Adrenal gland (tissue), 5 donors: ENCODE measurements at regions not wholly inside any gene's neighbourhood (a gene's known extent, or its start where the extent isn't known, plus 50 kb on each side); places are given as distances from the start of the nearest gene placed in this dataset.

ENCODE experiments used
- CTCF ChIP-seq, 6 experiments: fragments of 450-650 bp in 4 of 6; fragments of 200-600 bp in 2 of 6; sonication (generic) in 1 of 6; IDR thresholded peaks; 1 replicate in 5 of 6; 2 replicates in 1 of 6; pipeline versions ENCODE4 v1.5.1 to v1.8.0; 2016 to 2021; ENCODE audit warnings: antibody characterized with exemption in 6 of 6, mild to moderate bottlenecking in 2 of 6, moderate library complexity in 1 of 6
- POLR2A ChIP-seq, 2 donors: fragments of 450-650 bp; IDR thresholded peaks; one replicate each; pipeline ENCODE4 v1.6.1; 2017; ENCODE audit warnings: antibody characterized with exemption in 2 of 2, mild to moderate bottlenecking in 2 of 2, moderate library complexity in 1 of 2
- donor health status: DM: no; HTN: no; CAD: no.

GRCh38 chr17:55911186-55911585 lies 160.3 kb downstream of the PCTP start:
- TF ChIP-seq POLR2A (IDR thresholded peaks at IDR 0.05) (no peak), CTCF (IDR thresholded peaks at IDR 0.05) (no peak)
